Brain microvascular endothelial cell (primary cell): ENCODE measurements at regions not wholly inside any gene's neighbourhood (a gene's known extent, or its start where the extent isn't known, plus 50 kb on each side); places are given as distances from the start of the nearest gene placed in this dataset.

Source experiments
- DNase-seq: peaks from one replicate; pipeline ENCODE4 v3.0.0-alpha.2; 2020
- H3K27ac ChIP-seq: fragments of 250-450 bp; sonication (Bioruptor Pico); 2 replicates; pipeline ENCODE4 v1.5.1; 2020; ENCODE audit warnings: mild to moderate bottlenecking, moderate library complexity
- H3K27me3 ChIP-seq: fragments of 250-450 bp; sonication (Bioruptor Pico); replicated peaks from 2 replicates; pipeline ENCODE4 v1.5.1; 2020; ENCODE audit warnings: mild to moderate bottlenecking
- H3K36me3 ChIP-seq: fragments of 250-450 bp; sonication (Bioruptor Pico); replicated peaks from 2 replicates; pipeline ENCODE4 v1.5.1; 2020; ENCODE audit warnings: mild to moderate bottlenecking
- H3K4me3 ChIP-seq: 2 replicates; pipeline ENCODE4 v1.5.1; 2011; ENCODE audit warnings: low read depth, mild to moderate bottlenecking, control low read depth, low read length, moderate library complexity
- CTCF ChIP-seq: IDR thresholded peaks from 2 replicates; pipeline ENCODE4 v1.5.1; 2011; ENCODE audit warnings: low read depth, mild to moderate bottlenecking, moderate library complexity, low read length, control low read depth, inconsistent platforms; ENCODE audit errors: missing control alignments
- in situ Hi-C: cut with HindIII; loops from 2 replicates; pipeline ENCODE4 v1.10.0; 2017; ENCODE audit warnings: low sequenced_read_pairs, low pct_ligation_motif_present

- Histone ChIP-seq H3K4me3 (no peak overlapping the region), H3K36me3 (no peaks in the 10 kb centered on the region), H3K27me3 (no peaks in the 10 kb centered on the region), H3K27ac (no peak overlapping the region)
- no peak for TF ChIP-seq CTCF
- DNase-seq, result no peak
- in situ Hi-C loops, result no loop called here
These were observed 170.4 kb downstream of the SMIM20 start for GRCh38 chr4:26084414-26084813.

GRCh38 chr4:26085551-26085950, 171.5 kb downstream of the SMIM20 start:
- DNase-seq, result no peak

GRCh38 chr4:26086621-26087441, 172.8 kb downstream of the SMIM20 start:
- no peaks in the 10 kb centered on the region for H3K27me3 ChIP-seq
- no peak overlapping the region for H3K27ac ChIP-seq
- H3K4me3 ChIP-seq, result no peak overlapping the region
- no peak for TF ChIP-seq CTCF
- no peaks in the 10 kb centered on the region for H3K36me3 ChIP-seq
- DNase-seq, result no peak
- in situ Hi-C loops, result no loop called here

More at GRCh38 chr4:26085551-26085950, 171.5 kb downstream of the SMIM20 start:
- Histone ChIP-seq H3K4me3 (no peak overlapping the region), H3K27ac (no peak overlapping the region), H3K36me3 (no peaks in the 10 kb centered on the region), H3K27me3 (no peaks in the 10 kb centered on the region)
- TF ChIP-seq CTCF, result no peak
- in situ Hi-C loops, result no loop called here

- in situ Hi-C loops, result no loop called here
- no peak overlapping the region for H3K27ac ChIP-seq
- H3K36me3 ChIP-seq, result no peaks in the 10 kb centered on the region
- peak; percentile 25 for DNase-seq
- no peaks in the 10 kb centered on the region for H3K27me3 ChIP-seq
- no peak overlapping the region for H3K4me3 ChIP-seq
- no peak for TF ChIP-seq CTCF
These were observed 174.5 kb downstream of the SMIM20 start for GRCh38 chr4:26088433-26088928.

- no peak for TF ChIP-seq CTCF
- DNase-seq, result no peak
- Histone ChIP-seq H3K27ac (no peak overlapping the region), H3K4me3 (no peak overlapping the region), H3K36me3 (no peaks in the 10 kb centered on the region), H3K27me3 (no peaks in the 10 kb centered on the region)
- in situ Hi-C loops, result no loop called here
These were observed 179.5 kb downstream of the SMIM20 start for GRCh38 chr4:26093551-26093950.

GRCh38 chr4:26094076-26094475, 180.1 kb downstream of the SMIM20 start:
- no peak overlapping the region for H3K27ac ChIP-seq
- no peak for TF ChIP-seq CTCF
- no peak for DNase-seq
- in situ Hi-C loops, result no loop called here
- no peak overlapping the region for H3K4me3 ChIP-seq
- H3K27me3 ChIP-seq, result no peaks in the 10 kb centered on the region
- no peaks in the 10 kb centered on the region for H3K36me3 ChIP-seq
